Stimulated activated CD8-positive, alpha-beta memory T cell treated with anti-CD3 and anti-CD28 coated beads, Interleukin-2, amount 100 ng/mL, for 1 hour (primary cell): ENCODE measurements at regions not wholly inside any gene's neighbourhood (a gene's known extent, or its start where the extent isn't known, plus 50 kb on each side); places are given as distances from the start of the nearest gene placed in this dataset.

ENCODE experiments used
- DNase-seq, 2 donors: peaks; one replicate each; pipeline ENCODE4 v3.0.0-alpha.2; 2020; ENCODE audit warnings: low read depth in 2 of 2

- DNase-seq = no peak
Measured at GRCh38 chr12:81809829-81810595, 50.9 kb upstream of the PPFIA2 start.

- no peak for DNase-seq
Measured at GRCh38 chr12:81809113-81809777, 50.1 kb upstream of the PPFIA2 start.
